Vagina (tissue), 2 donors: ENCODE measurements at regions not wholly inside any gene's neighbourhood (a gene's known extent, or its start where the extent isn't known, plus 50 kb on each side); places are given as distances from the start of the nearest gene placed in this dataset.

Experiments
- POLR2A ChIP-seq, 2 donors: fragments of 450-650 bp; IDR thresholded peaks; one replicate each; pipeline ENCODE4 v1.6.1; 2017; ENCODE audit warnings: antibody characterized with exemption in 2 of 2, mild to moderate bottlenecking in 2 of 2, moderate library complexity in 2 of 2
- TF ChIP-seq, protein P1 (sequence below), 3 experiments: fragments of 450-650 bp in 2 of 3; fragments of 200-600 bp in 1 of 3; sonication (generic) in 1 of 3; IDR thresholded peaks; one replicate each; pipeline ENCODE4 v1.5.1; 2017 to 2019; ENCODE audit warnings: antibody characterized with exemption in 3 of 3, mild to moderate bottlenecking in 2 of 3, moderate library complexity in 2 of 3

GRCh38 chr3:157713101-157713500 lies 209.9 kb upstream of the VEPH1 start:
- TF ChIP-seq, protein P1, sequence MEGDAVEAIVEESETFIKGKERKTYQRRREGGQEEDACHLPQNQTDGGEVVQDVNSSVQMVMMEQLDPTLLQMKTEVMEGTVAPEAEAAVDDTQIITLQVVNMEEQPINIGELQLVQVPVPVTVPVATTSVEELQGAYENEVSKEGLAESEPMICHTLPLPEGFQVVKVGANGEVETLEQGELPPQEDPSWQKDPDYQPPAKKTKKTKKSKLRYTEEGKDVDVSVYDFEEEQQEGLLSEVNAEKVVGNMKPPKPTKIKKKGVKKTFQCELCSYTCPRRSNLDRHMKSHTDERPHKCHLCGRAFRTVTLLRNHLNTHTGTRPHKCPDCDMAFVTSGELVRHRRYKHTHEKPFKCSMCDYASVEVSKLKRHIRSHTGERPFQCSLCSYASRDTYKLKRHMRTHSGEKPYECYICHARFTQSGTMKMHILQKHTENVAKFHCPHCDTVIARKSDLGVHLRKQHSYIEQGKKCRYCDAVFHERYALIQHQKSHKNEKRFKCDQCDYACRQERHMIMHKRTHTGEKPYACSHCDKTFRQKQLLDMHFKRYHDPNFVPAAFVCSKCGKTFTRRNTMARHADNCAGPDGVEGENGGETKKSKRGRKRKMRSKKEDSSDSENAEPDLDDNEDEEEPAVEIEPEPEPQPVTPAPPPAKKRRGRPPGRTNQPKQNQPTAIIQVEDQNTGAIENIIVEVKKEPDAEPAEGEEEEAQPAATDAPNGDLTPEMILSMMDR (IDR thresholded peaks at IDR 0.05): no peak
- no peak for TF ChIP-seq POLR2A (IDR thresholded peaks at IDR 0.05)
